GM12873 (cell line): ENCODE measurements at regions not wholly inside any gene's neighbourhood (a gene's known extent, or its start where the extent isn't known, plus 50 kb on each side); places are given as distances from the start of the nearest gene placed in this dataset.

Source experiments
- TF ChIP-seq, protein P1 (sequence below): IDR thresholded peaks from 2 replicates; pipeline ENCODE4 v1.5.1; 2012; ENCODE audit warnings: low read depth, mild to moderate bottlenecking, moderate library complexity, low read length, control low read depth; ENCODE audit not compliant: insufficient read depth; ENCODE audit errors: missing control alignments

DNA sequence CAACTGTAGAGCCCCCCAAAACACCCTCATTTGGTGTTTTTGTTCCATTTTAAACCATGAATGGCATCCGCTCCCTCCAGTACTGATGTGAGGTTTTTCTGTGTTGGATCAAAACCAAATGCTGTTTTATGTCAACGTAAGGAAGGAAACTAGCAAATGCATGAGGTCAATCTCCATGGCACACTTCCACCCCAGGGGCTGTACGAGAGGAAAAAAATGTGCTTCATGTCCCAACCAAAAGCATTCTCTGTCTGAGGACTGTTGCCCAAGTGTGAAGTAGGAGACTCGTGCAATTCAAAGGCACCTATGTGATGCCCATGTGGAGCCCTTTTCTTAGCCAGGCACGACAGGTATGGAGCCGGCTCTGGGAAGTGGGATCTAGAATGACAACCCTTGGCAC, 180.3 kb upstream of the MKI67 start:
- TF ChIP-seq, protein P1, sequence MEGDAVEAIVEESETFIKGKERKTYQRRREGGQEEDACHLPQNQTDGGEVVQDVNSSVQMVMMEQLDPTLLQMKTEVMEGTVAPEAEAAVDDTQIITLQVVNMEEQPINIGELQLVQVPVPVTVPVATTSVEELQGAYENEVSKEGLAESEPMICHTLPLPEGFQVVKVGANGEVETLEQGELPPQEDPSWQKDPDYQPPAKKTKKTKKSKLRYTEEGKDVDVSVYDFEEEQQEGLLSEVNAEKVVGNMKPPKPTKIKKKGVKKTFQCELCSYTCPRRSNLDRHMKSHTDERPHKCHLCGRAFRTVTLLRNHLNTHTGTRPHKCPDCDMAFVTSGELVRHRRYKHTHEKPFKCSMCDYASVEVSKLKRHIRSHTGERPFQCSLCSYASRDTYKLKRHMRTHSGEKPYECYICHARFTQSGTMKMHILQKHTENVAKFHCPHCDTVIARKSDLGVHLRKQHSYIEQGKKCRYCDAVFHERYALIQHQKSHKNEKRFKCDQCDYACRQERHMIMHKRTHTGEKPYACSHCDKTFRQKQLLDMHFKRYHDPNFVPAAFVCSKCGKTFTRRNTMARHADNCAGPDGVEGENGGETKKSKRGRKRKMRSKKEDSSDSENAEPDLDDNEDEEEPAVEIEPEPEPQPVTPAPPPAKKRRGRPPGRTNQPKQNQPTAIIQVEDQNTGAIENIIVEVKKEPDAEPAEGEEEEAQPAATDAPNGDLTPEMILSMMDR: no peak

DNA sequence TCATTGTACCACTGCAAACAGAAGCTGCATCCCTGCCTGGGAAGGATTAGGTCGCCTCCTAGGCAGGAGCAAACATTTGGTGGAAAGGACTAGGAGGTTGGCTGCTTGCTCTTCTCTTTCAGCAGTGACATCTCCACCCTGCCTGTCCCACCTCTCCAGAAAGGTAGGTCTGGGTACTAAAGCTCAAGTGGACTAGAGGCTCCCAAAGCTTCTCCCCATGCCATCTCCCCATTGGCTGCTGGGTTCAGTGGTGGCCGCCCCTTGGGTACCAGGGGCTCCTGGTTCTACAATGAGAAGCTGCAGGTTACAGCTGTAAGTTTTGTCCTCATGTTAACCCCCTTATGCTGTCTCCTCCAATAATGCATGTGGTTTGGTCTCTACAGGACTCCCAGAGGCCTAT, 180.7 kb upstream of the MKI67 start:
- TF ChIP-seq, protein P1: no peak

DNA sequence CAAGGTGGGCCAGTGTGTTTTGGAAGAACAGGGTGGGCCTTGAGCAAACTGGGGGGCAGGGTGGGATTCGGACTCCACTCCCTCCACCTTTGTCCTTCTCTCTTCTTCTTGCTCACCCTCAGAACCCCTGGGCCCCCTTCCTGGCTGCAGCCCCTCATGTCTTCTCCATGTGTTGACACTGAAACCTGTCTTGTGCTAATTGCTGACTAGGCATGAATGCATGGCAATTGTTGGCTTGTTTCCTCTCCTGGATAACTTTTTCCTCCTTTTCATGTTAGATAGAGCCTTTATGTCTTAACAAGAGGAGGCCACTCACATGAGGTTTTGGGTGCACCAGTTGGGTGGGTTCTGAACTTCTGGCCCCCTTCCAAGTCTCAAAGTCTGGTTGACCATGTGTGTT, 181.6 kb upstream of the MKI67 start:
- TF ChIP-seq, protein P1: no peak

DNA sequence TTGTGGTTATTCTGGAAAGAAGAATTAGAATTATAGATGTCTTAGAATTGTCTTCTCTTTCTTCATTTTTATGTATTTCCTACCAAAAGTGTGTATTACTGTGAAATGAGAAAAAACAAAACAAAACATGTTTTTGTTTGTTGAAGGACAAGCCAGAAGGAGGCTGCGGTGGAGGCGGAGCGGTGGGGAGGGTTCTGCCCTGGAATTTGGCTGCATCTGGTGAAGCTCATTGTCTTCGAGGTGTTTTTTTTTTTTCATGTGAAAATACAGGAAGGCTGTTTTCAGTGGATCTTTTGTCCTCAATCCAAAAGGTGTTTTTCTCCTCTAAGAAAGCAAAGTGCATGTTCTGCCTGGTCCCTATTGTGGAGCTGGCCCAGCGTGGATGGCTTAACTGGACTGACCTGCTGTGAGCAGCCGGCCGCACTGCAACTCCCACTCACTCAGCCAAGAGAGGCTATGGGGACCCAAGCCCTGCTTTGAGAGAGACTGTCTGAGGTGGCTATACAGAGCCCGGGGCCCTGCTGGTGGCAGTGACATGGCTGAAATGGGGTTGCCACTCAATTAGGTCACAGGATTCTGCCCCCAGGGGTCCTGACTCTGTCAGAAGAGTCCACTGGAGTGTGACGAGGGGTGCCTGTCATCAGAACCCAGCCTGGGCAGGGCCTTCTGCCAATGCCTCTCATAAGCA, 184.9 kb upstream of the MKI67 start:
- TF ChIP-seq, protein P1: no peak

DNA sequence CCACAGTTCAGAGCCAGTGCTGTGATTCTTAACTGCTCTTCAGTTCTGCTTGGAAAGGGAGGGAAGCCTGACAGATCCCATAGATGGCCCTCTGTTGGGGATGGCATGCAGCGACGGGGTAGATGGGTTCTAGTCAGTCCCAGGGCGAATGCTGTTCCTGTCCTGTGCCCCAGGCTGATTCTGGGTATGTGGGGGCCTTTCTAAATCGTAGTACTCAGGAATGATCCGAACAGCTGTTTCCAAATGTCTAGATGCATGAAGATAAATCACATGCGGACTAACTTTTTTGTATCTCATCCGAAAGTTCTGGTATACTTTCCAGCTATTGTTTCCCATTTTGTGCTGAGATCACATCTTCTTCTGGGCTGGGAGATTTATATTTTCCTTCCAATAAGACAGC, 186.0 kb upstream of the MKI67 start:
- TF ChIP-seq, protein P1: no peak

DNA sequence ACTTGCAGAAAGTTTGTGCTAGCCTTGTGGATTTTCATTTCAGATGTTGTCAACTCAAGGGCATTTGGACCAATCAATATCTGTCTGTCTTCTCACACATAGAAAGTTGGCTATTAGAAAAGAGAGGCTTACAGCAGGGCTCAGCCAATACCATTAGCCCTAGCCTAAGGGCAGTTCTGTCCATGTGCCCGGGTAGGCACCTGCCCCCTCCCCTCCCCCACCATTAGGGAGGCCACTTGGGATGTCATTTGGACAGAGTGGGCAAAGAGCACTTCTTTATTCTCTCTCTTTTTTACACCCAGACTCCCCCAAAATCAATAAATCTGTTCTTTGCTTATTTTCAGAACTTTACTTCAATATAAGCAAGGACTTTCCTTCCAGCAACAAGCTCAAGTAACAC, 188.5 kb upstream of the MKI67 start:
- TF ChIP-seq, protein P1: no peak

DNA sequence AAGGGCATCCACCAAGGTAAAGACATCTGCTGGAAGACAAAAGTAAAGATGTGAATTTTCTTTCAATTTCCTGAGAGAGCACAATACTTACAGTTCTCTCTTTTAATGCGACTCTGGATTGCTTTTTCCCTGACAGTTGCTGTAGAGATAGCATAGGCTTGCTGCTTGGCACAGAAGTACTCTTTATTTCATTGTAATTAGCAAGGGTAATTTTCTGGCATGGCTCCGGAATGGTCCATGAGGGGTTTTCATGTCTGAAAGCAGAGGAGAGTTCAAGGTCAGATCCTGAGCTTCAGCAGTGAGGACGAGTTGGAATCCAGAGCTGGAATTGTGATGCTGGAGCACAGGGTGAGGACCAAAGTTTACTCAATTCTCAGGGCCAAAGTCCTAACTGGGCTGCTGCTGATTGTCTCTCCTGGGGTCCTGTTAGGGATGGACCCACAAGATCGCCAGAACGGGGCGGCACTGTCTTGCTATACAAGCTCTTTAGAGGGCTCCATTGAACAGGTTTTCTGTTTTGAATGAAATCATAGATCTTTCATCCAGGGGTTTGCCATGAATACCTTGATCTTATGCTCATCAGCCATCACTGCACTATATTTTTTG, 190.0 kb upstream of the MKI67 start:
- TF ChIP-seq, protein P1: no peak
